ENCODE measurements at regions not wholly inside any gene's neighbourhood (a gene's known extent, or its start where the extent isn't known, plus 50 kb on each side); places are given as distances from the start of the nearest gene placed in this dataset.

DNA sequence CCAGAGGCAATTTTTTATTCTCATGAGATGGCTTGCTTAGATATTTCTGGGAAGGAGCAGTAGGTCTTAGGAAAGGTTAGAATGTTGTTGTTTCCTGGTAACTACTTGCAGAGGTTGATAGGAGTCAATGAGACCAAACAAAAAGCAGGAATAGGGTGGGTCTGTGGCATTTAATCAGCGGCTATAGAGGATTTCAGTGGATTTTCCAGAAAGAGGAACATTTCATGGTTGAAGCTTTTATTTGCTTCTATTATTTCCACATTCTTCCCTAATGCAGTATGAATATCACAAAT, 111.3 kb upstream of the PALMD start:
- TF ChIP-seq EZH2 (IDR thresholded peaks at IDR 0.05; ENCODE audit: insufficient read depth, poor library complexity, severe bottlenecking) (no peak), EZH2phosphoT487 (IDR thresholded peaks at IDR 0.05; ENCODE audit: insufficient read depth, low read depth) (no peak)

Data from GM23248 (cell line).